Activated CD8-positive, alpha-beta T cell treated with anti-CD3 and anti-CD28 coated beads for 36 hours (primary cell): ENCODE measurements at regions not wholly inside any gene's neighbourhood (a gene's known extent, or its start where the extent isn't known, plus 50 kb on each side); places are given as distances from the start of the nearest gene placed in this dataset.

ENCODE experiments used
- ATAC-seq: fragments of 200-7000 bp; cut with Tn5 transposase; one replicate; pipeline ENCODE4 v1.10.0; 2021; ENCODE audit warnings: mild to moderate bottlenecking, moderate library complexity
- CTCF ChIA-PET: fragments of 350-600 bp; sonication (Branson Sonifier 250); formaldehyde crosslinking; loops from one replicate; lab custom pipeline; 2021; ENCODE audit warnings: antibody characterized with exemption; lab: Charles Lee
- POLR2A ChIA-PET: fragments of 350-600 bp; sonication (Branson Sonifier 250); formaldehyde crosslinking; loops from one replicate; lab custom pipeline; 2021; ENCODE audit warnings: antibody characterized with exemption; lab: Charles Lee
- DNase-seq: peaks from one replicate; pipeline ENCODE4 v3.0.0-alpha.2; 2020
- H3K27ac Mint-ChIP-seq: one replicate; pipeline ENCODE4 v1.8.0; 2021; ENCODE audit warnings: mild to moderate bottlenecking, mixed read lengths
- H3K27me3 Mint-ChIP-seq: one replicate; pipeline ENCODE4 v1.8.0; 2021; ENCODE audit warnings: mixed read lengths
- H3K36me3 Mint-ChIP-seq: one replicate; pipeline ENCODE4 v1.8.0; 2021; ENCODE audit warnings: low read depth, mixed read lengths
- H3K4me1 Mint-ChIP-seq: one replicate; pipeline ENCODE4 v1.8.0; 2021; ENCODE audit warnings: low read depth, mixed read lengths
- H3K4me3 Mint-ChIP-seq: one replicate; pipeline ENCODE4 v1.8.0; 2021; ENCODE audit warnings: mild to moderate bottlenecking, moderate library complexity, mixed read lengths
- H3K9me3 Mint-ChIP-seq: one replicate; pipeline ENCODE4 v1.8.0; 2021; ENCODE audit warnings: mixed read lengths
- intact Hi-C: fragments of 100-400 bp; cut with micrococcal nuclease; formaldehyde crosslinking; loops from one replicate; pipeline ENCODE4 v1.10.0; 2022
- TF ChIP-seq, protein P1 (sequence below): fragments of 200-600 bp; IDR thresholded peaks from one replicate; pipeline ENCODE4 v1.8.0; 2022; ENCODE audit warnings: antibody characterized with exemption, mild to moderate bottlenecking

DNA sequence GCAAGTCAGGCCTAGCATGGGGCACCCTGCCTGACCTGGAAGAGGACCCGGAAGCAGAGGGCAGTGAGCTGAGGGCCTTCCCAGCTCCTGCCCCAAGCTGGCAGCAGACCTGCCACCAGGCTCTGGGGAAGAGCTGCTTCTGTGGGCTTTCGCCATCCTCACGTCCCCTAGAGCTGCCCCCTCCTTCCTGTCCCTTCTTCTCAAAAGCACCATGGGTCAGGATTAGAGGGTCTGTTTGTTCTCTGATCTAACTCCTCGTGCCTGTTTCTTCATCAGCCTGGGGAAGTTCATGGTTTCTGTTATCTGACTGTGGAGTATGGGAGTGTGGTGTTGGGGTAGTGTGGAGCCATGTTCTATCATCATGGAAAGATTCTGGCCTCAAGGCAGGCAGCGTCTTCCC is 58.4 kb upstream of the POLG start:
- POLR2A ChIA-PET, result interaction anchor here (1.5 kb wide), 1 partner anchor 24 kb away, joined by 3 read pairs; no protein-coding TSS in a partner anchor
- no peaks in the 10 kb centered on the region for H3K9me3 Mint-ChIP-seq
- CTCF ChIA-PET, result interaction anchor here (1.0 to 8.4 kb wide), 4 partner anchors 9 to 37 kb away, joined by 3 to 71 read pairs (median 6); no protein-coding TSS in a partner anchor
- no peak overlapping the region for H3K4me3 Mint-ChIP-seq
- H3K36me3 Mint-ChIP-seq, result no peaks in the 10 kb centered on the region
- H3K27ac Mint-ChIP-seq, result no peak overlapping the region
- intact Hi-C loops, result no loop called here
- no peak for DNase-seq
- H3K4me1 Mint-ChIP-seq, result no peaks in the 10 kb centered on the region
- no peak for ATAC-seq
- H3K27me3 Mint-ChIP-seq, result peaks cover 16% of the 10 kb centered on the region
- TF ChIP-seq, protein P1, sequence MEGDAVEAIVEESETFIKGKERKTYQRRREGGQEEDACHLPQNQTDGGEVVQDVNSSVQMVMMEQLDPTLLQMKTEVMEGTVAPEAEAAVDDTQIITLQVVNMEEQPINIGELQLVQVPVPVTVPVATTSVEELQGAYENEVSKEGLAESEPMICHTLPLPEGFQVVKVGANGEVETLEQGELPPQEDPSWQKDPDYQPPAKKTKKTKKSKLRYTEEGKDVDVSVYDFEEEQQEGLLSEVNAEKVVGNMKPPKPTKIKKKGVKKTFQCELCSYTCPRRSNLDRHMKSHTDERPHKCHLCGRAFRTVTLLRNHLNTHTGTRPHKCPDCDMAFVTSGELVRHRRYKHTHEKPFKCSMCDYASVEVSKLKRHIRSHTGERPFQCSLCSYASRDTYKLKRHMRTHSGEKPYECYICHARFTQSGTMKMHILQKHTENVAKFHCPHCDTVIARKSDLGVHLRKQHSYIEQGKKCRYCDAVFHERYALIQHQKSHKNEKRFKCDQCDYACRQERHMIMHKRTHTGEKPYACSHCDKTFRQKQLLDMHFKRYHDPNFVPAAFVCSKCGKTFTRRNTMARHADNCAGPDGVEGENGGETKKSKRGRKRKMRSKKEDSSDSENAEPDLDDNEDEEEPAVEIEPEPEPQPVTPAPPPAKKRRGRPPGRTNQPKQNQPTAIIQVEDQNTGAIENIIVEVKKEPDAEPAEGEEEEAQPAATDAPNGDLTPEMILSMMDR, result no peak

DNA sequence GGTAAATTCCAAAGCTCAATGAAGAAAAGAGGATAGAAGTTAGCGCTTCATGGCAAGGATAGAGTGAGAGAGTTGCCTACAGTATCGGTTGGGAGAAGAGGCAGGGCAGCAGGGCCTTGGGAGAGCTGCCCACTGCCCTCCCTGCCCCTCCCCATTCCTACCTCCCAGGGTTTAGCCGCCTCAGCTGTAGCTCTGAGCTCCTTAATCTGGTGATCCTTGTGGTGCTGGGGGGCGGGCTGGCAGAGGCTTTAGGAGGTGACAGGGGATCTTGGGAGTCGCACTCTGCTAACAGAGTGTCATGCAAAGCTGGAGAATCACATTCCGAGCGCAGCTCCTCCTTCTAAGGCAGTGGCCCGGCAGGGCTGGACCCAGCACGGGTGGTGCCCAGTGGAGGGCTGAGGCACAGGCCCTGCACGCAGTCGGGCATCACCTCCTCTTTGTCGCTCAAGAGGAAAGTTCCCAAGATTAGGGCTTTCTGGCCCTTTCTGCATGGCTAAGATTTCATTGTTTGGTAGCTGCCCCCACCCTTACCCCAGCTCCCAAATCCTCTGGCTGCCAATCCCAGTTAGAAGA is 57.1 kb upstream of the POLG start:
- Mint-ChIP-seq H3K27me3 (peaks cover 8% of the 10 kb centered on the region), H3K27ac (no peak overlapping the region), H3K36me3 (no peaks in the 10 kb centered on the region), H3K4me1 (no peaks in the 10 kb centered on the region), H3K4me3 (no peak overlapping the region), H3K9me3 (no peaks in the 10 kb centered on the region)
- intact Hi-C loops, result no loop called here
- POLR2A ChIA-PET, result interaction anchor here (0.6 to 1.5 kb wide), 3 partner anchors 11 to 33 kb away, joined by 3 read pairs; no protein-coding TSS in a partner anchor
- no peak for DNase-seq
- no peak for ATAC-seq
- CTCF ChIA-PET, result interaction anchor here (0.6 to 8.4 kb wide), 8 partner anchors 12 to 97 kb away, joined by 3 to 71 read pairs (median 4); no protein-coding TSS in a partner anchor
- TF ChIP-seq, protein P1, result no peak

DNA sequence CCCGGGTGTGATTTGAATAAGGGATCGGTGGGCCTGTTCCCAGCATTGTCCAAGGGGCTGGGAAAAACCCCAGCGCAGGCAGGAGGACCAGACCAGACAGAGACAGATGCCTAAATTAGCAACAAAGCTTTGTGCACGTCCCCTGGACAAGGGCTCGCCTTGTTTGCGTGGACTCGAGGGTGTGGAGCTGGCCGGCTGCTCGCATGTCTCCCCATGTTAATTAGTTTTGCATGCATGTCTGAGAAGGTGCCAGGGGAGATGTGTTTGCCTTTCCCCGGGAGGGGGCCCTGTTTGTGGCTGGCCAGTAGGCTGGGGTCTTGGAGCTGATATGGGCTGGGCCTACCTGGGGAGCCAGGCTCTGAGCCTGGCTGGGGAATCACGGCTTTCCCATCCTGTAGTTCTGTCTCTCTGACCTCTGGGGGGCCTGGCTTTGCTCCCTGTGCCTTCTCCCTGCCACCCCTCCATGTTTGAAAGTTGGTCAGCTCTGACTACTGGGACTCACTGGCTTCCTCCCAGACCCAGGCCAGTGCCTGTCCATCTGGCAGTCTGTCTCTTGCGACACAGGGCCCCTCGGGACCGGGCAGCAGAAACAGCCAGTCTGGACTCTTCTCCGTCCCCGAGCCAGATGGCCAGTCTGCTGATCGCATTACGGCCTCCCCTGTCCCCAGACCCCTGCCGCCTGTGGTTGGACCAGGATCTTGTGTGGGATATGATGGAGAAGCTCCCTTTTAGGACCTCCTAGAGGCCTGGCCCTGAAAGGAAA is 55.4 kb upstream of the POLG start:
- DNase-seq (no peak), ATAC-seq (no peak)
- no peaks in the 10 kb centered on the region for H3K9me3 Mint-ChIP-seq
- no peaks in the 10 kb centered on the region for H3K36me3 Mint-ChIP-seq
- H3K27ac Mint-ChIP-seq, result no peak overlapping the region
- intact Hi-C loops, result no loop called here
- no peak overlapping the region for H3K4me3 Mint-ChIP-seq
- H3K4me1 Mint-ChIP-seq, result no peaks in the 10 kb centered on the region
- H3K27me3 Mint-ChIP-seq, result peaks cover 4% of the 10 kb centered on the region
- ChIA-PET POLR2A (interaction anchor here (0.6 kb wide), 1 partner anchor 11 kb away, joined by 3 read pairs; no protein-coding TSS in a partner anchor), CTCF (interaction anchor here (0.9 to 8.4 kb wide), 6 partner anchors 9 to 40 kb away, joined by 3 to 71 read pairs (median 4); no protein-coding TSS in a partner anchor)
- TF ChIP-seq, protein P1, result no peak

DNA sequence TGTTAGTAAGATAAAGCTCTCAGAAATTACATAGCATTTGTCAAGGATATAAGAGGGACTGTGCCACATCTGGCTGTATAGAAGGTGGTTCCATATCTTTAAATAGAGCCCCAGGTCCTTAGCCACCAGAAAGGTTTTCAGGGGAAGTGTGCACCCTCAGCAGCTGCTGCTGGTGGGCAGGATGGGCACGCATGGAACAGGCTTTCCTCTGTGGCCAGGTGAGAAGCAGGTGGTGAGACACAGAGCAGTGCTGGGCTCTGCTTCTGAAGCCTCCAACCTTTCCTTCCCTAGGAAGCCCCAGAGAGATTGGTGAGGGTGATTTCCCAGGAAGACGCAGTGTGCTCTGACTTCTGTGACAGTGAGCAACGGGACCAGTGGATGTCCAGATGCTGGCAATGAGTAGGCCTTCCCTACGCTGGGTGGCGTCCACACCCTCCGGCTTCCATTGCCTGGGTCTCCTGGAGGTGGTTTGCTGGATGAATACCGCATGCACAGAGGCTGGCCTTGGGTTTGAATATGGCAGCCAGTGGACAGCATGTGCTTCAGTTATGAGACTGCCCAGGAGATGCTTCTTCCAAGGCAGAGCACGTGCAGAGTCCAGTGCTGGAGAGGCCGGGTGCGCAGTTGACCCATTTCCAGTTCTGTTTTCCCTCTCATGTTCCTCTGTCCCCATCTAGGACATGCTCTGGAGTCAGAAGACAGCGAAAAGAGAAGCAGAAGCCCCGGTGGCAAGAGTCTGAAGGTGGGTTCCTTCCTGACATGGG is 52.7 kb upstream of the POLG start:
- H3K27ac Mint-ChIP-seq, result no peak overlapping the region
- peaks cover 5% of the 10 kb centered on the region for H3K27me3 Mint-ChIP-seq
- TF ChIP-seq, protein P1, result no peak
- ChIA-PET CTCF (interaction anchor here (0.8 to 14.0 kb wide), 2 partner anchors 12 to 29 kb away, joined by 3 to 165 read pairs; no protein-coding TSS in a partner anchor), POLR2A (interaction anchor here (0.6 kb wide), 1 partner anchor 193 kb away, joined by 3 read pairs; no protein-coding TSS in a partner anchor)
- no peak overlapping the region for H3K4me3 Mint-ChIP-seq
- DNase-seq (no peak), ATAC-seq (no peak)
- peaks cover 2% of the 10 kb centered on the region for H3K4me1 Mint-ChIP-seq
- intact Hi-C loops, result no loop called here
- no peaks in the 10 kb centered on the region for H3K36me3 Mint-ChIP-seq
- no peaks in the 10 kb centered on the region for H3K9me3 Mint-ChIP-seq
